ENCODE measurements at regions not wholly inside any gene's neighbourhood (a gene's known extent, or its start where the extent isn't known, plus 50 kb on each side); places are given as distances from the start of the nearest gene placed in this dataset.

GRCh38 chr4:18795794-18796193 is 774.2 kb upstream of the LCORL start:
- TF ChIP-seq POLR2A (IDR thresholded peaks at IDR 0.05; ENCODE audit: low read depth, low read length) (no peak), MYC (IDR thresholded peaks at IDR 0.05; ENCODE audit: low read depth, low read length) (no peak), FOS (IDR thresholded peaks at IDR 0.05; ENCODE audit: borderline replicate concordance, insufficient read depth, low read length) (no peak), POLR2AphosphoS5 (IDR thresholded peaks at IDR 0.05; ENCODE audit: insufficient read depth, low read depth, low read length) (no peak), EZH2 (IDR thresholded peaks at IDR 0.05; ENCODE audit: borderline replicate concordance, low read depth, low read length, severe bottlenecking) (no peak)
- TF ChIP-seq, protein P1, sequence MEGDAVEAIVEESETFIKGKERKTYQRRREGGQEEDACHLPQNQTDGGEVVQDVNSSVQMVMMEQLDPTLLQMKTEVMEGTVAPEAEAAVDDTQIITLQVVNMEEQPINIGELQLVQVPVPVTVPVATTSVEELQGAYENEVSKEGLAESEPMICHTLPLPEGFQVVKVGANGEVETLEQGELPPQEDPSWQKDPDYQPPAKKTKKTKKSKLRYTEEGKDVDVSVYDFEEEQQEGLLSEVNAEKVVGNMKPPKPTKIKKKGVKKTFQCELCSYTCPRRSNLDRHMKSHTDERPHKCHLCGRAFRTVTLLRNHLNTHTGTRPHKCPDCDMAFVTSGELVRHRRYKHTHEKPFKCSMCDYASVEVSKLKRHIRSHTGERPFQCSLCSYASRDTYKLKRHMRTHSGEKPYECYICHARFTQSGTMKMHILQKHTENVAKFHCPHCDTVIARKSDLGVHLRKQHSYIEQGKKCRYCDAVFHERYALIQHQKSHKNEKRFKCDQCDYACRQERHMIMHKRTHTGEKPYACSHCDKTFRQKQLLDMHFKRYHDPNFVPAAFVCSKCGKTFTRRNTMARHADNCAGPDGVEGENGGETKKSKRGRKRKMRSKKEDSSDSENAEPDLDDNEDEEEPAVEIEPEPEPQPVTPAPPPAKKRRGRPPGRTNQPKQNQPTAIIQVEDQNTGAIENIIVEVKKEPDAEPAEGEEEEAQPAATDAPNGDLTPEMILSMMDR (IDR thresholded peaks at IDR 0.05; ENCODE audit: extremely low read depth in 1 of 2, insufficient read depth in 1 of 2, low read depth in 1 of 2, low read length in 2 of 2), result no peak
- TF ChIP-seq, protein P2, sequence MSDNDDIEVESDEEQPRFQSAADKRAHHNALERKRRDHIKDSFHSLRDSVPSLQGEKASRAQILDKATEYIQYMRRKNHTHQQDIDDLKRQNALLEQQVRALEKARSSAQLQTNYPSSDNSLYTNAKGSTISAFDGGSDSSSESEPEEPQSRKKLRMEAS (IDR thresholded peaks at IDR 0.05; ENCODE audit: insufficient read depth, insufficient read length), result no peak

Measured in endothelial cell of umbilical vein (primary cell).